ENCODE measurements at regions not wholly inside any gene's neighbourhood (a gene's known extent, or its start where the extent isn't known, plus 50 kb on each side); places are given as distances from the start of the nearest gene placed in this dataset.

GRCh38 chr2:12828980-12829379 lies 112.2 kb downstream of the TRIB2 start:
- no peak for DNase-seq

- no peak for DNase-seq
Measured at GRCh38 chr2:12831016-12831415, 114.3 kb downstream of the TRIB2 start.

DNA sequence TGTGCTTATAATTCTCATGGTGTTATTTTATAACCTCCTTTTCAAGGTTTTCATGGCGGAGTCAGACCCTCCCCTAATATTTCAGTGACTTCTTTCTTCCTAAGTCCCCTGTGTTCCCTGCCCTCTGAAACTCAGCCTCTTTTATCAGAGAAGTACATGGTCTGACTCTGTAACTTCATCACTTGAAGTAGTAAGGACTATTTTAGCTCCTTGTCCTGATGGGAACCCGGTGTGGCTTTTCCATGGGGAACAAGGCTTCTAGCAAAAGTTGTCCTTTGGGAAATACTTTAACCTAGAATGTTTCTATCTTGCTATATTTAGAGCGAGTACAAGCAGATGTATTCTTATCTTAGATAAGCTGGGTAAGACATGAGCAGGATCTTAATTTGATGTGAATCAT lies 117.5 kb downstream of the TRIB2 start:
- DNase-seq = no peak

DNA sequence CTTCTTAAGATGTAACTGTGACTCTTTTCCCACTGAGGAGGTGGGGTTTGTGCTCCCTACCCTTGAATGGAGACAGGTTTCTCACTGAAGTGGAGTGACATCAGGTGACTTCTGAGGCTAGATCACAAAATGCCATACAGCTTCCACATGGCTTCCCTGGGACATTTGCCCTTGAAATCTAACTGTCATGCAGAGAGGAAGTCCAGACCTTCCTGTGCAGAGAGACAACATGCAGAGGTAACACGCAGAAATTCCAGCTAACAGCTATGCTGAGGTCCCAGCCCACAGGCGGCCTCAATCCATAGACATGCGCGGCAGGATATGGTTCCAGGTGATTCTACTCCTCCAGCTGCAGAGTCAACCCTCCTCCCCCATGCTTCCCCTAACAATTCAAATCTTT lies 119.0 kb downstream of the TRIB2 start:
- no peak for DNase-seq

DNA sequence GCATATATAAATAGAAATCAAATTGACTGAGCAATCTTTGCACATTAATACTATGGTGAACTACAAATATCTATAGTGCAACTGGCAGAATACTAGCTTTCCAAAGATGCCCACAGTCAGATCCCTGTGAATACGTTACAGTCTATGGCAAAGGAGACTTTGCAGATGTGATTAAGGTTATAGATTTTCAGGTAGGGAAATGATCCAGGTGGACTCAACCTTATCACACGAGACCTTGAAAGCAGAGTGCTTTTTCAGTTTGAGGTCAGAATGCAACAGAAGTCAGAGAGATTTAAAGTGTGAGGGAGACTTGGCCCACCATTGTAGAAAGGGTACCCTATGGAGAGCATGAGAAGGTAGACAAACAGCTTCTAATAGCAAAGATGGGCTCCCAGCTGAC lies 122.6 kb downstream of the TRIB2 start:
- DNase-seq = no peak

- DNase-seq = no peak
Measured at GRCh38 chr2:12841021-12841420, 124.3 kb downstream of the TRIB2 start.

DNA sequence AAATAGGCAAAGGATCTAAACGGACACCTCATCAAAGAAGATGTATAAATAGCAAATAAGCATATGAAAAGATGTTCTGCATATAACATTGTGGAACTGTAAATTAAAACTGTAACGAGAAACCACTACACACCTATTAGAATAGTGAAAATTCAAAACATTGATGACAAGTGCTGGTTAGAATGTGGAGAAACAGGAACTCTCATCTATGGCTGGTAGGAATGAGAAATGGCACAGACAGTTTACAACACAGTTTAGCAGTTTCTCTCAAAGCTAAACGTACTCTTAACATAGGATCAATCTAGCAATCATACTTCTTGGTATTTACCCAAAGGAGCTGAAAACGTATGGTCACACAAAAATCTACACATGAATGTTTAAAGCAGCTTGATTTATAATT lies 126.2 kb downstream of the TRIB2 start:
- DNase-seq = no peak

DNA sequence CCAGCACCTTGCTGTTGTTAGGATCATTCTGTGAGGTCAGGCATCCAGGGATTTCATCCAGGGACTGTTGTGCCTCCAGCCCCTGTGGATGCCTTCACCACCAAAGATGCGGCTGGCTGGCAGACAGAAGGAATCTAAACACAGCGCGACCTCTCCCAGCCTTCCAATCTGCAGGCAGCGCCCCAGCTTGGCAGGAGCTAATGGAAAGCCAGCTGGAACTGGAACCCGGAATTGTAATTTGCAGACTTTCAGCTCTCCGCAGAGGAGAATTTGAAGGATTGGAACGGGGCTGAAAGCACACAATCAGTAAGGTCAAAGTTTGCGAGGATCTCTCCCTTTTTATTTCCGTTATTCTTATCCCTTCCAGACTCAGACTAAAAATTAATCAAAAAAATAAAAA lies 127.8 kb downstream of the TRIB2 start:
- DNase-seq = no peak

GRCh38 chr2:12847694-12848575 lies 131.2 kb downstream of the TRIB2 start:
- DNase-seq = no peak

- DNase-seq = no peak
Measured at GRCh38 chr2:12852135-12852534, 135.4 kb downstream of the TRIB2 start.

DNA sequence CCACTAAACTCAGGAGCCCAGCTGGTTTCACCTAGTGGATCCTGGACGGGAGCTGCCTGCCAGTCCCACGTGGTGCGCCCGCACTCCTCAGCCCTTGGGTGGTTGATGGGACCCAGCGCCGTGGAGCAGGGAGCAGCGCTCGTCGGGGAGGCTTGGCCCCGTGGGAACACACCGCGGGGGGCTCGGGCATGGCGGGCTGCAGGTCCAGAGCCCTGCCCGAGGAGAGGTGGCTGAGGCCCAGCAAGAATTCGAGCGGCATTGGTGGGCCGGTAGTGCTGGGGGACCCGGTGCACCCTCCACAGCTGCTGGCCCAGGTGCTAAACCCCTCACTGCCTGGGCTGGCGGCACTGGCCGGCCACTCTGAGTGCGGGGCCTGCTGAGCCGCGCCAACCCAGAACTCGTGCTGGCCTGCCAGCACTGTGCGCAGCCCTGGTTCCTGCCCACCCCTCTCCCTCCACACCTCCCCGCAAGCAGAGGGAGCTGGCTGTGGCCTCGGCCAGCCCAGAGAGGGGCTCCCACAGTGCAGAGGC lies 137.3 kb downstream of the TRIB2 start:
- DNase-seq = no peak

- no peak for DNase-seq
Measured at GRCh38 chr2:12855508-12855907, 138.8 kb downstream of the TRIB2 start.

- peak; percentile 16 for DNase-seq
Measured at GRCh38 chr2:12856934-12857601, 140.3 kb downstream of the TRIB2 start.

GRCh38 chr2:12857891-12858290 lies 141.2 kb downstream of the TRIB2 start:
- no peak for DNase-seq

- DNase-seq = no peak
Measured at GRCh38 chr2:12858786-12859185, 142.1 kb downstream of the TRIB2 start.

DNA sequence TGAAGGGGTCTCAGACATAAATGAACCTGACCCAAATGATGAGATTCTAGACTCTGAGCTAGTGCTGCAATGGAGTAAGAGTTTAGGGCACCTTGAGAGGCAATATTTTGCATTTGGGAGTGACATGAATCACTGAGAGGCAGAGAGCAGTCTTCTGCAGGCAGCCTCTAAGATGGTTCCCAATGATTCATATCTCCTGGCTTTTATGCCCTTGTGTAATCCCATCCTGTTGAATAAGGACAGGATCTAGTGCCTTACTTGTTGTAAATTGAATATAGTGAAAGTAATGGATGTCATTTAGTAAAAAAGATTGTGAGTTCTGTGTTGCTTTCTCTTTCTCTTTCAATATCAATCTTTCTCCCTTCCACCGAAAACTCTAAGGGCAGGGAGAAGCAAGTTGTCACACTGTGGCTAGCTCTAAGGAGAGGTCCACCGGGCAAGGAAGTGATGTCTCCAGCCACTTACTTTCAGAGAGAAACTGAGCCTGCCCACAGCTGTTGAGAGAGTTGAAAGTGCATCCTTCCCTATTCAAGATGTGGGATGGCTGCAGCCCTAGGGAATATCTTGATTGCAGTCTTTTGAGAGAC lies 144.7 kb downstream of the TRIB2 start:
- DNase-seq = no peak

GRCh38 chr2:12862541-12862940 lies 145.8 kb downstream of the TRIB2 start:
- no peak for DNase-seq

GRCh38 chr2:12863937-12864336 lies 147.2 kb downstream of the TRIB2 start:
- DNase-seq = no peak

DNA sequence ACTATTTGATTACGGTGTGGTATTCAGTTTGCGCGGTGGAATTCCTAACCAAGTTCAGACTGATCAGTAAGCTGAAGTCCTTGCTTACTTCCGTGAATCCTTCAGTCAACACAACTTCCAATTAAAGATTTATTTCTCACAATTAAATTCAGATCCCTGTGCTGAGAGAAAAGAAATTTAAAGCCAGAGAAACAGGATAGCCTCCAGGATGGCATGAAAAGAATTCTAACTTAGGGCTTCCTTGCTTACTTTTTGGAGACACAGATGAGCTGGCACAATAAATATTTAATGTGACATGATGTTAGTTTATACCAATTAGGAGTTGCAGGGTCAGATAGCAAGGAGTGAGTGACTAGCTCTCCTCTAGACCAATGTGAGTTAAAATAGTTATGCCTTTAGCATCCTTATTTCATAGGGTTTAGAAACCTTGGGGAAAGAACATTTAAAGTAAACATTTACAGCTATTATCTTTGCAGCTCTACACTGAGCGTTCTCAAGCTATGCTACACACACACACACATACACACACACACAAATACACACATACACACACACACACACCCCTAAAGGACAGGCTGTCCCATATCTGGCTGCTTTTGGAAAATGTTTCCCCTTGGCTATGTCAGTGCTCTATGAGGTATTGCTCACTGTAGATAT lies 151.0 kb downstream of the TRIB2 start:
- no peak for DNase-seq

DNA sequence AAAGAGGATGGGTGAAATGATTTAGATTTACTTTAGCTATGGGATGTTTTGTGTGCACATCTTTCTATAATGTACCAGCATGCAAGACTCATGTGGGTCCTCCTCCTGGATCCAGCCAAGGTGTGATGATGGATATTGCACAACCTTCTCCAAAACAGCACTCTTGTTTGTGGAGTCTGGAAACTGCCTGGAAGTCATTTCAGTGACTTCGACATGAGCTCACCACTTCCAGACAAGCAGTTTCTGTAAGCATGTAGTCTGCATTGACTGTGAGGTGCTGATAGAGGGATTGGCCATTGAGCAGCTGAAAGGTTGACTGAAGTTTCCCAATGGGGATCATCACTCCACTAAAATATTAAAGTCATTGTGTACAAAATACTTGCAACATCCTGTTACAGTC lies 154.0 kb downstream of the TRIB2 start:
- DNase-seq = no peak

GRCh38 chr2:12871694-12872315 lies 155.1 kb downstream of the TRIB2 start:
- no peak for DNase-seq

GRCh38 chr2:12877761-12878160 lies 161.0 kb downstream of the TRIB2 start:
- no peak for DNase-seq

DNA sequence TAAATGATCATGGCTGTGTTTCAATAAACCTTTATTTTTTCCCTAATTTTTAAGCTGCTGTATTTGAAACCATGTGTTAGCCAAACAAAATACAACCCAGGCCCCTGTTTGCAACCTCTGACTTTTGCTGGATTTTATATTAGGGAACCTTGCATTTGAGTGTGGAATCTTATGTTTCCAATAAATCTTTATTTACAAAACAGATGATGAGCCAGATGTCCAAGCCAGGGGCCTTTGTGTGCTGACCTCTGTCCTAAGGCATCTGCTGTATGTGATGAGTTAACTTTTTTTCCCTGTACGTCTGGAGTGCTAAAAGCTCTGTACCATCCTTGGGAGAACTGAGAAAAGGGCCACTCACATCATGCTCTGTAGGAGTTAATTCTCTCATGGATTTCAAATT lies 162.9 kb downstream of the TRIB2 start:
- DNase-seq = no peak
